Neutrophil (primary cell): ENCODE measurements at regions not wholly inside any gene's neighbourhood (a gene's known extent, or its start where the extent isn't known, plus 50 kb on each side); places are given as distances from the start of the nearest gene placed in this dataset.

Source experiments
- H3K27ac ChIP-seq: fragments of 200-600 bp; sonication (generic); 2 replicates; pipeline ENCODE4 v1.5.1; 2016; ENCODE audit warnings: mild to moderate bottlenecking, moderate library complexity
- H3K27me3 ChIP-seq: fragments of 200-600 bp; sonication (generic); 2 replicates; pipeline ENCODE4 v1.6.0; 2016; ENCODE audit warnings: mild to moderate bottlenecking
- H3K36me3 ChIP-seq: fragments of 200-600 bp; sonication (generic); 2 replicates; pipeline ENCODE4 v1.5.1; 2017
- H3K4me1 ChIP-seq, 2 experiments: fragments of 200-600 bp in 1 of 2; sonication (generic) in 1 of 2; 1 replicate in 1 of 2; 2 replicates in 1 of 2; pipeline versions ENCODE4 v1.5.1 to v1.6.1; 2013 to 2016; ENCODE audit warnings: low read depth in 1 of 2, low read length in 1 of 2, mild to moderate bottlenecking in 1 of 2, moderate library complexity in 1 of 2; ENCODE audit not compliant: control insufficient read depth in 1 of 2, insufficient read depth in 1 of 2
- H3K4me3 ChIP-seq, 2 experiments: fragments of 200-600 bp in 1 of 2; sonication (generic) in 1 of 2; 1 replicate in 1 of 2; 2 replicates in 1 of 2; pipeline ENCODE4 v1.5.1; 2013 to 2016; ENCODE audit warnings: low read depth in 1 of 2, low read length in 1 of 2, mild to moderate bottlenecking in 1 of 2, moderate library complexity in 1 of 2
- H3K9me3 ChIP-seq: fragments of 200-600 bp; sonication (generic); 2 replicates; pipeline ENCODE4 v1.5.1; 2016
- TF ChIP-seq, protein P1 (sequence below): fragments of 200-600 bp; sonication (generic); IDR thresholded peaks from 2 replicates; pipeline ENCODE4 v1.5.1; 2016; ENCODE audit warnings: antibody characterized with exemption

- no peaks in the 10 kb centered on the region for H3K27me3 ChIP-seq
- H3K4me1 ChIP-seq: peaks cover 56 to 67% of the 10 kb centered on the region in 2 experiments
- H3K4me3 ChIP-seq: no peak overlapping the region
- TF ChIP-seq, protein P1, sequence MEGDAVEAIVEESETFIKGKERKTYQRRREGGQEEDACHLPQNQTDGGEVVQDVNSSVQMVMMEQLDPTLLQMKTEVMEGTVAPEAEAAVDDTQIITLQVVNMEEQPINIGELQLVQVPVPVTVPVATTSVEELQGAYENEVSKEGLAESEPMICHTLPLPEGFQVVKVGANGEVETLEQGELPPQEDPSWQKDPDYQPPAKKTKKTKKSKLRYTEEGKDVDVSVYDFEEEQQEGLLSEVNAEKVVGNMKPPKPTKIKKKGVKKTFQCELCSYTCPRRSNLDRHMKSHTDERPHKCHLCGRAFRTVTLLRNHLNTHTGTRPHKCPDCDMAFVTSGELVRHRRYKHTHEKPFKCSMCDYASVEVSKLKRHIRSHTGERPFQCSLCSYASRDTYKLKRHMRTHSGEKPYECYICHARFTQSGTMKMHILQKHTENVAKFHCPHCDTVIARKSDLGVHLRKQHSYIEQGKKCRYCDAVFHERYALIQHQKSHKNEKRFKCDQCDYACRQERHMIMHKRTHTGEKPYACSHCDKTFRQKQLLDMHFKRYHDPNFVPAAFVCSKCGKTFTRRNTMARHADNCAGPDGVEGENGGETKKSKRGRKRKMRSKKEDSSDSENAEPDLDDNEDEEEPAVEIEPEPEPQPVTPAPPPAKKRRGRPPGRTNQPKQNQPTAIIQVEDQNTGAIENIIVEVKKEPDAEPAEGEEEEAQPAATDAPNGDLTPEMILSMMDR: no peak
- no peaks in the 10 kb centered on the region for H3K36me3 ChIP-seq
- H3K27ac ChIP-seq: peak overlapping the region; percentile 98
- H3K9me3 ChIP-seq: no peaks in the 10 kb centered on the region
Measured at GRCh38 chr2:43160778-43161177, 65.6 kb downstream of the ZFP36L2 start.

DNA sequence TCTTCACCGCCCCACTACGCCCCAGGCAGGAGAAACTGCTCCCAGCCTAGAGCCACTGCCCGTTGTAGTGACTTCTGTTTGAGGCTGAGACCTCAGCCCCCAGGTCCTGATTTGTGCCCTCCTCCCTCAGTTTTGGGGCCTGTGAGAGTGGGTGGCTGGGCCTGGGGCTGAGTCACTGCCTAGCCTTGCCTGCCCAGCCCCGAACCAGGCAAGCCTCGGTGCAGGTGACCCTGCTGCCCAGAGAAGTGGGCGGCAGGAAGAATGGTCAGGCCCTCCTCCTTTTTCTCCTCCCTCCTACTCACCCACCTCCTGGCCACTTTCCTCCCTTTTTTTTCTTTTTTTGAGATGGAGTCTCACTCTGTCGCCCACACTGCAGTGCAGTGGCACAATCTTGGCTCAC, 66.6 kb downstream of the ZFP36L2 start:
- TF ChIP-seq, protein P1: no peak
- H3K9me3 ChIP-seq: no peaks in the 10 kb centered on the region
- peak overlapping the region; percentile 29 to 48 for H3K4me3 ChIP-seq
- no peaks in the 10 kb centered on the region for H3K27me3 ChIP-seq
- H3K27ac ChIP-seq: peak overlapping the region; percentile 98
- H3K4me1 ChIP-seq: peaks cover 55 to 64% of the 10 kb centered on the region in 2 experiments
- no peaks in the 10 kb centered on the region for H3K36me3 ChIP-seq

GRCh38 chr2:43158259-43158880, 68.0 kb downstream of the ZFP36L2 start:
- Histone ChIP-seq H3K36me3 (no peaks in the 10 kb centered on the region), H3K9me3 (no peaks in the 10 kb centered on the region), H3K4me1 (peaks cover 50 to 57% of the 10 kb centered on the region in 2 experiments), H3K27ac (peak overlapping the region; percentile 98), H3K27me3 (no peaks in the 10 kb centered on the region), H3K4me3 (peak overlapping the region; percentile 15 to 48)
- TF ChIP-seq, protein P1: no peak

- peak overlapping the region; percentile 98 for H3K27ac ChIP-seq
- H3K4me1 ChIP-seq: peaks cover 50 to 57% of the 10 kb centered on the region in 2 experiments
- H3K27me3 ChIP-seq: no peaks in the 10 kb centered on the region
- H3K9me3 ChIP-seq: no peaks in the 10 kb centered on the region
- peak overlapping the region in 1 of 2 experiments; percentile 48 for H3K4me3 ChIP-seq
- TF ChIP-seq, protein P1: no peak
- no peaks in the 10 kb centered on the region for H3K36me3 ChIP-seq
Measured at GRCh38 chr2:43157506-43158246, 68.7 kb downstream of the ZFP36L2 start.

- Histone ChIP-seq H3K27me3 (no peaks in the 10 kb centered on the region), H3K4me1 (peaks cover 65 to 69% of the 10 kb centered on the region in 2 experiments), H3K9me3 (no peaks in the 10 kb centered on the region), H3K27ac (peak overlapping the region; percentile 20), H3K4me3 (no peak overlapping the region), H3K36me3 (no peaks in the 10 kb centered on the region)
- TF ChIP-seq, protein P1: no peak
Measured at GRCh38 chr2:43155851-43156411, 70.5 kb downstream of the ZFP36L2 start.
